DOHH2 (cell line): ENCODE measurements at regions not wholly inside any gene's neighbourhood (a gene's known extent, or its start where the extent isn't known, plus 50 kb on each side); places are given as distances from the start of the nearest gene placed in this dataset.

Experiments
- H3F3A ChIP-seq: fragments of 200-600 bp; sonication (generic), shearing (Covaris generic); 2 replicates; pipeline ENCODE4 v1.6.0; 2016; ENCODE audit warnings: antibody characterized with exemption, mild to moderate bottlenecking; ENCODE audit not compliant: control insufficient read depth, insufficient read depth
- H3K27ac ChIP-seq: fragments of 200-600 bp; sonication (generic); 2 replicates; pipeline ENCODE4 v1.5.1; 2014; ENCODE audit warnings: low read depth, mild to moderate bottlenecking, low read length, moderate library complexity
- H3K27me3 ChIP-seq: fragments of 200-600 bp; sonication (generic); 2 replicates; pipeline ENCODE4 v1.6.1; 2014; ENCODE audit warnings: mild to moderate bottlenecking, low read length, mixed read lengths; ENCODE audit not compliant: control insufficient read depth
- H3K36me3 ChIP-seq: fragments of 200-600 bp; sonication (generic); 2 replicates; pipeline ENCODE4 v1.6.1; 2014; ENCODE audit warnings: mild to moderate bottlenecking, low read length, moderate library complexity, mixed read lengths; ENCODE audit not compliant: control insufficient read depth
- H3K4me1 ChIP-seq: fragments of 200-600 bp; sonication (generic); 2 replicates; pipeline ENCODE4 v1.6.1; 2014; ENCODE audit warnings: mild to moderate bottlenecking, low read length, mixed read lengths; ENCODE audit not compliant: control insufficient read depth
- H3K4me2 ChIP-seq: fragments of 200-600 bp; sonication (generic); 2 replicates; pipeline ENCODE4 v1.6.0; 2014; ENCODE audit warnings: mild to moderate bottlenecking, low read length, moderate library complexity
- H3K4me3 ChIP-seq: fragments of 200-600 bp; sonication (generic); 2 replicates; pipeline ENCODE4 v1.5.1; 2014; ENCODE audit warnings: mild to moderate bottlenecking, low read length, mixed read lengths
- H3K79me2 ChIP-seq: fragments of 200-600 bp; sonication (generic); 2 replicates; pipeline ENCODE4 v1.6.1; 2014; ENCODE audit warnings: mild to moderate bottlenecking, low read length, mixed read lengths; ENCODE audit not compliant: control insufficient read depth
- H3K9me2 ChIP-seq: fragments of 200-600 bp; sonication (generic); replicated peaks from 2 replicates; pipeline ENCODE4 v1.6.1; 2014; ENCODE audit warnings: mild to moderate bottlenecking, low read length, mixed read lengths; ENCODE audit not compliant: control insufficient read depth
- H3K9me3 ChIP-seq: fragments of 200-600 bp; sonication (generic); 2 replicates; pipeline ENCODE4 v1.6.1; 2014; ENCODE audit warnings: antibody characterized with exemption, low read length, mixed read lengths; ENCODE audit not compliant: control insufficient read depth, insufficient read depth
- H4K20me1 ChIP-seq: fragments of 200-600 bp; sonication (generic); 2 replicates; pipeline ENCODE4 v1.6.0; 2014; ENCODE audit warnings: low read depth, mild to moderate bottlenecking, antibody characterized with exemption, low read length, moderate library complexity; ENCODE audit not compliant: control insufficient read depth, insufficient read depth
- EZH2phosphoT487 ChIP-seq: fragments of 200-600 bp; sonication (generic); IDR thresholded peaks from 2 replicates; pipeline ENCODE4 v1.6.1; 2017; ENCODE audit warnings: borderline replicate concordance, mild to moderate bottlenecking, antibody characterized with exemption, low read length, moderate library complexity, mixed read lengths
- TF ChIP-seq, protein P1 (sequence below): fragments of 200-600 bp; sonication (generic); IDR thresholded peaks from one replicate; pipeline ENCODE4 v1.5.1; 2014; ENCODE audit warnings: antibody characterized with exemption, mild to moderate bottlenecking, low read depth, low read length; ENCODE audit not compliant: poor library complexity, severe bottlenecking

DNA sequence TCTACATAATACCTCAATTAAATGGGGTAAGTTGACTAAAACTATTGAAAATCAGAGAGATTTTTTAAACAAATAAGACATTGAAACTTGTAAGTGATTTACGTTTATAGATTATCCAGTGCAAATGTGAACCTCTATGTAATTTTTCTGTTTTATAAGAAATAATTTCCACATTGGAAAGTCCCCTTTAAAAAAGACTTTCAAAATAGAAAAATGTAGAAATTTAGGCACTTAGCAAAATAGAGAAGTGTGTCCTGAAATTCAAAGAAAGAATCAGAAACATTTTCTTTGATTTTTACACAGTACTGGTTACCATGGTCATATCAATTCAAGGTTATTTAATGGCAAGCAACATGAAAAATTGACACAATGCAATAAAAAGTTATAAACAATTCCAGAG lies 290.9 kb upstream of the GPR149 start:
- no peaks in the 10 kb centered on the region for H3F3A ChIP-seq
- H3K79me2 ChIP-seq, result no peaks in the 10 kb centered on the region
- H4K20me1 ChIP-seq, result no peaks in the 10 kb centered on the region
- H3K27ac ChIP-seq, result no peak overlapping the region
- H3K9me2 ChIP-seq, result no peaks in the 10 kb centered on the region
- no peaks in the 10 kb centered on the region; the same call in 1 of the 2 replicates for H3K27me3 ChIP-seq
- no peaks in the 10 kb centered on the region for H3K4me1 ChIP-seq
- no peak overlapping the region for H3K4me2 ChIP-seq
- H3K9me3 ChIP-seq, result no peaks in the 10 kb centered on the region
- H3K36me3 ChIP-seq, result no peaks in the 10 kb centered on the region
- H3K4me3 ChIP-seq, result no peak overlapping the region
- TF ChIP-seq, protein P1, sequence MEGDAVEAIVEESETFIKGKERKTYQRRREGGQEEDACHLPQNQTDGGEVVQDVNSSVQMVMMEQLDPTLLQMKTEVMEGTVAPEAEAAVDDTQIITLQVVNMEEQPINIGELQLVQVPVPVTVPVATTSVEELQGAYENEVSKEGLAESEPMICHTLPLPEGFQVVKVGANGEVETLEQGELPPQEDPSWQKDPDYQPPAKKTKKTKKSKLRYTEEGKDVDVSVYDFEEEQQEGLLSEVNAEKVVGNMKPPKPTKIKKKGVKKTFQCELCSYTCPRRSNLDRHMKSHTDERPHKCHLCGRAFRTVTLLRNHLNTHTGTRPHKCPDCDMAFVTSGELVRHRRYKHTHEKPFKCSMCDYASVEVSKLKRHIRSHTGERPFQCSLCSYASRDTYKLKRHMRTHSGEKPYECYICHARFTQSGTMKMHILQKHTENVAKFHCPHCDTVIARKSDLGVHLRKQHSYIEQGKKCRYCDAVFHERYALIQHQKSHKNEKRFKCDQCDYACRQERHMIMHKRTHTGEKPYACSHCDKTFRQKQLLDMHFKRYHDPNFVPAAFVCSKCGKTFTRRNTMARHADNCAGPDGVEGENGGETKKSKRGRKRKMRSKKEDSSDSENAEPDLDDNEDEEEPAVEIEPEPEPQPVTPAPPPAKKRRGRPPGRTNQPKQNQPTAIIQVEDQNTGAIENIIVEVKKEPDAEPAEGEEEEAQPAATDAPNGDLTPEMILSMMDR, result no peak
- TF ChIP-seq EZH2phosphoT487, result no peak

DNA sequence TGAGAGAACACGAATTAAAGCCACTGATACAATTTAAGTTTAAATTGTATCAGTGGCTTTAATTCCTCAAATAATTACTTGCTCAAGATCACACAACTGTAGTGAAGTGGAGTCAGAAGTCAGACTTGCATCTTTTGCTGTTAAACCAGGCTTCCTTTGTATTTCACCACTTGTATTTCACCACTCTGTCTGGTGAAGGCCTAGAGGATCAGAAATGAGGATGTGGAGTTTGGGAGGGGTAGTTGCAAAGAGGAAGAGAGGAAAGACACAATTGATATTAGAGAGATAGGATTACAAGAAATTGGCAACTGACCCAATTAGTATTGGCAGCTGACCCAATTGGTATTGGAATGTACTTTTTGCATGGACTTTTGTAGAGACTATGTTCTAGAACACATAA lies 288.1 kb upstream of the GPR149 start:
- H3F3A ChIP-seq, result no peaks in the 10 kb centered on the region
- H3K9me3 ChIP-seq, result no peaks in the 10 kb centered on the region
- no peaks in the 10 kb centered on the region for H3K9me2 ChIP-seq
- no peak for TF ChIP-seq EZH2phosphoT487
- TF ChIP-seq, protein P1, result no peak
- no peaks in the 10 kb centered on the region for H3K4me1 ChIP-seq
- no peak overlapping the region for H3K4me2 ChIP-seq
- H3K4me3 ChIP-seq, result no peak overlapping the region
- no peaks in the 10 kb centered on the region for H3K79me2 ChIP-seq
- H3K36me3 ChIP-seq, result no peaks in the 10 kb centered on the region
- no peaks in the 10 kb centered on the region for H4K20me1 ChIP-seq
- H3K27ac ChIP-seq, result no peak overlapping the region
- no peaks in the 10 kb centered on the region; the same call in 1 of the 2 replicates for H3K27me3 ChIP-seq

DNA sequence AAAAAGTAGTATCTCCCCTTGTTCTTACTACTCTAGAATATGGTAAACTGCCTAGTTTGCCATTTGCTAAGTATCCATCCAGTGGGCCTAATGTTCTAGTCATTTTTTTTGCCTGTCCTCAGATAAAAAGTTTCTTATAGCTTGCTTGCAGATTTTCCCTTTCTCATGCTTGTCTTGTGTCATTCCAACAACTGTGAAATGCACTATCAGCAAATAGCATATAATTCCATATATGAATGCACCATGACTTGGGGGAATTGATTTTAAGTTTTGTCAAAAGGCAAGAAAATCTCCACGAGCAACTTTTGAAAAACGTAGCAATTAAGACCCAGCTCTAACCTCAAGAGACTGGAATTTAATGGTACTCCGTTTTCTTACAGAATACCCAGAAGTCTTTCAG lies 286.2 kb upstream of the GPR149 start:
- Histone ChIP-seq H3K4me3 (no peak overlapping the region), H3K9me2 (no peaks in the 10 kb centered on the region), H3K27ac (no peak overlapping the region), H3K4me1 (no peaks in the 10 kb centered on the region), H3K36me3 (no peaks in the 10 kb centered on the region), H3K27me3 (no peaks in the 10 kb centered on the region; the same call in 1 of the 2 replicates), H3K9me3 (no peaks in the 10 kb centered on the region), H3K79me2 (no peaks in the 10 kb centered on the region), H3F3A (no peaks in the 10 kb centered on the region), H4K20me1 (no peaks in the 10 kb centered on the region), H3K4me2 (no peak overlapping the region)
- TF ChIP-seq EZH2phosphoT487, result no peak
- TF ChIP-seq, protein P1, result no peak

DNA sequence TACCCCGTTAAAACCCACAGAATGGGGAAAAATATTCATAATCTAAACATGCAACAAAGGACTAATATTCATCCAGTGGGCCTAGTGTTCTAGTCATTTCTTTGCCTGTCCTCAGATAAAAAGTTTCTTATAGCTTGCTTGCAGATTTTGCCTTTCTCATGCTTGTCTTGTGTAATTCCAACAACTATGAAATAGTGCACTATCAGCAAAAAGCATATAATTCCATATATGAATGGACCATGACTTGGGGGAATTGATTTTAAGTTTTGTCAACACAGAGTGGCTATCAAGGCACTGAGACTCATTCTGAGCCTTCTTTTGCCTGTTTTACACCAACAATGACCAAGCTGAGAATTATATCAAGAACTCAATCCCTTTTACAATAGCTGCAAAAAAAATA lies 278.6 kb upstream of the GPR149 start:
- Histone ChIP-seq H3K27ac (no peak overlapping the region), H3K9me3 (no peaks in the 10 kb centered on the region), H3K36me3 (no peaks in the 10 kb centered on the region), H3K4me2 (no peak overlapping the region), H4K20me1 (no peaks in the 10 kb centered on the region), H3K4me3 (no peak overlapping the region), H3K27me3 (0 out of 2 replicates have a peak, but pooled peaks cover 3% of the 10 kb centered on the region), H3K9me2 (no peaks in the 10 kb centered on the region), H3K79me2 (no peaks in the 10 kb centered on the region), H3F3A (no peaks in the 10 kb centered on the region), H3K4me1 (no peaks in the 10 kb centered on the region)
- TF ChIP-seq, protein P1, result no peak
- TF ChIP-seq EZH2phosphoT487, result no peak
